Colonic mucosa (tissue), 4 donors: ENCODE measurements at regions not wholly inside any gene's neighbourhood (a gene's known extent, or its start where the extent isn't known, plus 50 kb on each side); places are given as distances from the start of the nearest gene placed in this dataset.
"Not testable (repeated sequence)": the region's sequence is repeated elsewhere in the genome, so short reads cannot be mapped to it uniquely, and the experiment has no call there.

Source experiments
- DNase-seq: peaks from one replicate; pipeline ENCODE4 v3.0.0-alpha.2; 2020
- H3K27ac ChIP-seq: fragments of 200-600 bp; one replicate; pipeline ENCODE4 v1.8.0; 2021
- H3K27me3 ChIP-seq: fragments of 200-600 bp; one replicate; pipeline ENCODE4 v1.8.0; 2021
- H3K36me3 ChIP-seq: fragments of 200-600 bp; one replicate; pipeline ENCODE4 v1.8.0; 2021
- H3K4me1 ChIP-seq: fragments of 200-600 bp; one replicate; pipeline ENCODE4 v1.8.0; 2021; ENCODE audit warnings: mild to moderate bottlenecking
- H3K4me3 ChIP-seq: fragments of 200-600 bp; one replicate; pipeline ENCODE4 v1.8.0; 2021
- H3K9ac ChIP-seq, 2 donors: one replicate each; pipeline ENCODE4 v1.7.0; 2013; ENCODE audit warnings: control low read depth in 2 of 2, low read depth in 2 of 2, low read length in 2 of 2
- H3K9me3 ChIP-seq: fragments of 200-600 bp; one replicate; pipeline ENCODE4 v1.8.0; 2021
- CTCF ChIP-seq: fragments of 200-600 bp; IDR thresholded peaks from one replicate; pipeline ENCODE4 v1.8.0; 2022; ENCODE audit warnings: antibody characterized with exemption, mild to moderate bottlenecking
- intact Hi-C: fragments of 100-400 bp; cut with DNase I; formaldehyde crosslinking; loops from one replicate; pipeline ENCODE4 v1.14.1; 2022
- donor health status: healthy.
- donor health status: DM: no; HTN: no; CAD: no.
- donor health status: DM: no; HTN: no; CAD: no.

DNA sequence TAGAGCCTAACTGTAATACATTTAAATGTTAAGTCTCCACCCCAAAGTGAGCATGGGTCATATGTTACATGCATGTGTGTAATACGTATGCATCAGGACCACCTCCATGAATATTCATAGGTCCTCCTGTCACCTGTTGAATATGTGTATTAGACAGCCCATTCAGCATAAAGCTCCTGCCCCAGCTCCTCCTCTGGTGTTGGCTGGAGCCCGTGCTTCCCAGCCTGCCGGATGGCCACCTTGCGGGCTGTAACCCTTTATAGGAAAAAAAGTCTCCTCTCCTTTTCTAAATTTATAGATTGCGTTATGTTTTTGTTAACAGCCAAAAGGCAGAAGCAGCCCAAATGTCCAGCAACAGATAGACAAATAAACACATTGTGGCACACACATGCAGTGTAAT, 299.5 kb downstream of the MED10 start:
- intact Hi-C loops: no loop called here
- no peak for TF ChIP-seq CTCF
- no peak overlapping the region for H3K9ac ChIP-seq
- no peaks in the 10 kb centered on the region for H3K36me3 ChIP-seq
- H3K27me3 ChIP-seq: no peaks in the 10 kb centered on the region
- no peaks in the 10 kb centered on the region for H3K4me1 ChIP-seq
- H3K9me3 ChIP-seq: no peaks in the 10 kb centered on the region
- no peak overlapping the region for H3K4me3 ChIP-seq
- no peak for DNase-seq
- H3K27ac ChIP-seq: no peak overlapping the region

GRCh38 chr5:6076341-6077239, 301.8 kb downstream of the MED10 start:
- no peaks in the 10 kb centered on the region for H3K9me3 ChIP-seq
- H3K9ac ChIP-seq: no peak overlapping the region
- intact Hi-C loops: no loop called here
- DNase-seq: no peak
- no peaks in the 10 kb centered on the region for H3K4me1 ChIP-seq
- no peak overlapping the region for H3K27ac ChIP-seq
- no peaks in the 10 kb centered on the region for H3K36me3 ChIP-seq
- H3K27me3 ChIP-seq: no peaks in the 10 kb centered on the region
- no peak overlapping the region for H3K4me3 ChIP-seq
- TF ChIP-seq CTCF: no peak

DNA sequence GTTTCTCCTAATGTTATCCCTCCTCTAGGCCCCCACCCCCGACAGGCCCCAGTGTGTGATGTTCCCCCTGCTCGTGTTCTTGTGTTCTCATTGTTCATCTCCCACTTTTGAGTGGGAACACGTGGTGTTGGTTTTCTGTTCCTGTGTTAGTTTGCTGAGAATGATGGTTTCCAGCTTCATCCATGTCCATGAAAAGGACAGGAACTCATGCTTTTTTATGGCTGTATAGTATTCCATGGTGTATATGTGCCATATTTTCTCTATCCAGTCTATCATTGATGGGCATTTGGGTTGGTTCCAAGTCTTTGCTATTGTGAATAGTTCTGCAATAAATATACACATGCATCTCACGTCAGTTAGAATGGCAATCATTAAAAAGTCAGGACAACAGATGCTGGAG, 305.9 kb downstream of the MED10 start:
- H3K36me3 ChIP-seq, H3K27ac ChIP-seq, DNase-seq, H3K9ac ChIP-seq, H3K9me3 ChIP-seq, H3K27me3 ChIP-seq, H3K4me3 ChIP-seq, intact Hi-C loops, H3K4me1 ChIP-seq: not testable (repeated sequence)

- H3K36me3 ChIP-seq: no peaks in the 10 kb centered on the region
- H3K9ac ChIP-seq: no peak overlapping the region
- no peaks in the 10 kb centered on the region for H3K4me1 ChIP-seq
- DNase-seq: no peak
- no peak overlapping the region for H3K27ac ChIP-seq
- no peak for TF ChIP-seq CTCF
- no peaks in the 10 kb centered on the region for H3K27me3 ChIP-seq
- no peak overlapping the region for H3K4me3 ChIP-seq
- H3K9me3 ChIP-seq: no peaks in the 10 kb centered on the region
- intact Hi-C loops: no loop called here
These were observed 308.7 kb downstream of the MED10 start for GRCh38 chr5:6069496-6070185.

DNA sequence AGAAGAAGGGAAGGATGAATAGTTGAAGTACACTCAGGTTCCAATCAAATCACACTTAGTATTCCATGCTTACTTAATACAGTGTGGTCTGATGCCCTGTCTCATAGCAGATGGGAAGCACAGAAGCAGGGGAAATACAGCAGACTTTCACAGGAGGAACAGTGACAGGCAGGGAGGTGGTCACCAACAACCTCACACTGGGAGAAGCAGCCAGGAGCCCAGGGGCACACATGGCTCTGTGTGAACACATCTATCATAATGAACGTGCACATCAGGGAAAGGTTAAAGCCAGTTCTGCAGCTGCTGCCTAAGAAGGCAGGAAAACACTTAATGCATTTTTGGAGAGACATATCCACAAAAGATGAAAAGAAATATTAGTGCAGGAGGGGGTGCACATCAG, 312.3 kb downstream of the MED10 start:
- H3K9me3 ChIP-seq: no peaks in the 10 kb centered on the region
- H3K36me3 ChIP-seq: no peaks in the 10 kb centered on the region
- intact Hi-C loops: no loop called here
- no peak overlapping the region for H3K27ac ChIP-seq
- no peak for TF ChIP-seq CTCF
- H3K9ac ChIP-seq: no peak overlapping the region
- H3K4me3 ChIP-seq: no peak overlapping the region
- no peaks in the 10 kb centered on the region for H3K4me1 ChIP-seq
- no peaks in the 10 kb centered on the region for H3K27me3 ChIP-seq
- DNase-seq: no peak
